ENCODE measurements at regions not wholly inside any gene's neighbourhood (a gene's known extent, or its start where the extent isn't known, plus 50 kb on each side); places are given as distances from the start of the nearest gene placed in this dataset.

GRCh38 chr10:10516346-10517130 is 501.1 kb upstream of the CELF2 start:
- Mint-ChIP-seq H3K4me1 (ENCODE audit: low read depth, unreplicated experiment) (no peaks in the 10 kb centered on the region), H3K9me3 (ENCODE audit: unreplicated experiment) (no peaks in the 10 kb centered on the region), H3K36me3 (ENCODE audit: insufficient read depth, unreplicated experiment) (no peaks in the 10 kb centered on the region), H3K27me3 (ENCODE audit: insufficient read depth, unreplicated experiment) (peaks cover 13% of the 10 kb centered on the region), H3K4me3 (ENCODE audit: unreplicated experiment) (no peak overlapping the region), H3K27ac (ENCODE audit: unreplicated experiment) (no peak overlapping the region)
- TF ChIP-seq CTCF (IDR thresholded peaks at IDR 0.05; ENCODE audit: insufficient read depth in 1 of 2, low read depth in 1 of 2, low read length in 1 of 2, severe bottlenecking in 1 of 2, unreplicated experiment in 1 of 2), result no peak
- Histone ChIP-seq H3K4me1 (no peaks in the 10 kb centered on the region), H3K36me3 (ENCODE audit: control insufficient read depth, insufficient read depth, low read length) (no peaks in the 10 kb centered on the region), H3K27me3 (replicated peaks; ENCODE audit: control insufficient read depth, insufficient read depth, low read length) (no peaks in the 10 kb centered on the region; the same call in none of the 2 replicates), H3K9me3 (no peaks in the 10 kb centered on the region), H3K4me3 (ENCODE audit: low read depth, low read length) (no peak overlapping the region)
- no TSS peak for BruUV-seq (replicated peaks)
- CTCF ChIA-PET, result no interaction called here
- no peak for DNase-seq
- intact Hi-C loops (cut with micrococcal nuclease; ENCODE audit: unreplicated experiment), result no loop called here
- POLR2A ChIA-PET, result no interaction called here

GRCh38 chr10:10517866-10518265 is 499.8 kb upstream of the CELF2 start:
- Mint-ChIP-seq H3K4me1 (ENCODE audit: low read depth, unreplicated experiment) (no peaks in the 10 kb centered on the region), H3K9me3 (ENCODE audit: unreplicated experiment) (no peaks in the 10 kb centered on the region), H3K27ac (ENCODE audit: unreplicated experiment) (no peak overlapping the region), H3K27me3 (ENCODE audit: insufficient read depth, unreplicated experiment) (peaks cover 13% of the 10 kb centered on the region), H3K36me3 (ENCODE audit: insufficient read depth, unreplicated experiment) (no peaks in the 10 kb centered on the region), H3K4me3 (ENCODE audit: unreplicated experiment) (no peak overlapping the region)
- BruUV-seq (replicated peaks), result no TSS peak
- Histone ChIP-seq H3K9me3 (no peaks in the 10 kb centered on the region), H3K27me3 (replicated peaks; ENCODE audit: control insufficient read depth, insufficient read depth, low read length) (no peaks in the 10 kb centered on the region; the same call in none of the 2 replicates), H3K4me3 (ENCODE audit: low read depth, low read length) (no peak overlapping the region), H3K36me3 (ENCODE audit: control insufficient read depth, insufficient read depth, low read length) (no peaks in the 10 kb centered on the region), H3K4me1 (no peaks in the 10 kb centered on the region)
- DNase-seq, result no peak
- intact Hi-C loops (cut with micrococcal nuclease; ENCODE audit: unreplicated experiment), result no loop called here
- POLR2A ChIA-PET, result no interaction called here
- no peak for TF ChIP-seq CTCF (IDR thresholded peaks at IDR 0.05; ENCODE audit: insufficient read depth in 1 of 2, low read depth in 1 of 2, low read length in 1 of 2, severe bottlenecking in 1 of 2, unreplicated experiment in 1 of 2)
- CTCF ChIA-PET, result interaction anchor here (0.6 kb wide), 1 partner anchor 9 kb away, joined by 3 read pairs; no protein-coding TSS in a partner anchor

- no peak for DNase-seq
- no peak for TF ChIP-seq CTCF (IDR thresholded peaks at IDR 0.05; ENCODE audit: insufficient read depth in 1 of 2, low read depth in 1 of 2, low read length in 1 of 2, severe bottlenecking in 1 of 2, unreplicated experiment in 1 of 2)
- H3K27ac Mint-ChIP-seq (ENCODE audit: unreplicated experiment), result no peak overlapping the region
- no peaks in the 10 kb centered on the region; the same call in none of the 2 replicates for H3K27me3 ChIP-seq (replicated peaks; ENCODE audit: control insufficient read depth, insufficient read depth, low read length)
- no peaks in the 10 kb centered on the region for H3K4me1 ChIP-seq
- no peak overlapping the region for H3K4me3 Mint-ChIP-seq (ENCODE audit: unreplicated experiment)
- no peak overlapping the region for H3K4me3 ChIP-seq (ENCODE audit: low read depth, low read length)
- H3K9me3 ChIP-seq, result no peaks in the 10 kb centered on the region
- CTCF ChIA-PET, result no interaction called here
- no peaks in the 10 kb centered on the region for H3K36me3 Mint-ChIP-seq (ENCODE audit: insufficient read depth, unreplicated experiment)
- intact Hi-C loops (cut with micrococcal nuclease; ENCODE audit: unreplicated experiment), result no loop called here
- no peaks in the 10 kb centered on the region for H3K36me3 ChIP-seq (ENCODE audit: control insufficient read depth, insufficient read depth, low read length)
- no peaks in the 10 kb centered on the region for H3K4me1 Mint-ChIP-seq (ENCODE audit: low read depth, unreplicated experiment)
- H3K27me3 Mint-ChIP-seq (ENCODE audit: insufficient read depth, unreplicated experiment), result peaks cover 7% of the 10 kb centered on the region
- no peaks in the 10 kb centered on the region for H3K9me3 Mint-ChIP-seq (ENCODE audit: unreplicated experiment)
- POLR2A ChIA-PET, result no interaction called here
- BruUV-seq (replicated peaks), result no TSS peak
Measured at GRCh38 chr10:10519674-10520073, 498.0 kb upstream of the CELF2 start.
